ENCODE measurements at regions not wholly inside any gene's neighbourhood (a gene's known extent, or its start where the extent isn't known, plus 50 kb on each side); places are given as distances from the start of the nearest gene placed in this dataset.
A peak's percentile ranks its signal among the peaks of the same experiment; 100 is the strongest.

GRCh38 chr1:87176087-87176486 is 152.6 kb upstream of the LMO4 start:
- Histone ChIP-seq H4K20me1 (ENCODE audit: insufficient read depth, low read depth, low read length) (no peaks in the 10 kb centered on the region), H3K4me2 (ENCODE audit: low read depth, low read length, poor library complexity, severe bottlenecking) (peak overlapping the region; percentile 30), H3K9me3 (ENCODE audit: low read length) (no peaks in the 10 kb centered on the region), H3K27me3 (ENCODE audit: low read length) (no peaks in the 10 kb centered on the region), H3K4me1 (ENCODE audit: low read length) (peaks cover 35% of the 10 kb centered on the region), H3K4me3 (ENCODE audit: low read length) (no peak overlapping the region), H3K36me3 (ENCODE audit: insufficient read depth, low read length) (no peaks in the 10 kb centered on the region), H3K27ac (ENCODE audit: low read length) (no peak overlapping the region), H2AFZ (ENCODE audit: low read length) (no peak overlapping the region), H3K79me2 (ENCODE audit: low read length) (no peaks in the 10 kb centered on the region), H3K9me2 (replicated peaks; ENCODE audit: insufficient read depth, low read length) (no peaks in the 10 kb centered on the region), H3K9ac (ENCODE audit: low read length) (no peak overlapping the region)
- DNase-seq = no peak

- H3K27ac ChIP-seq (ENCODE audit: low read length) = no peak overlapping the region
- H3K27me3 ChIP-seq (ENCODE audit: low read length) = no peaks in the 10 kb centered on the region
- no peak for DNase-seq
- H2AFZ ChIP-seq (ENCODE audit: low read length) = no peak overlapping the region
- H3K4me3 ChIP-seq (ENCODE audit: low read length) = no peak overlapping the region
- H3K4me1 ChIP-seq (ENCODE audit: low read length) = peaks cover 35% of the 10 kb centered on the region
- no peaks in the 10 kb centered on the region for H3K36me3 ChIP-seq (ENCODE audit: insufficient read depth, low read length)
- no peaks in the 10 kb centered on the region for H3K79me2 ChIP-seq (ENCODE audit: low read length)
- peak overlapping the region; percentile 30 for H3K4me2 ChIP-seq (ENCODE audit: low read depth, low read length, poor library complexity, severe bottlenecking)
- H3K9me2 ChIP-seq (replicated peaks; ENCODE audit: insufficient read depth, low read length) = no peaks in the 10 kb centered on the region
- H3K9ac ChIP-seq (ENCODE audit: low read length) = no peak overlapping the region
- no peaks in the 10 kb centered on the region for H3K9me3 ChIP-seq (ENCODE audit: low read length)
- H4K20me1 ChIP-seq (ENCODE audit: insufficient read depth, low read depth, low read length) = no peaks in the 10 kb centered on the region
Measured at GRCh38 chr1:87176514-87176913, 152.2 kb upstream of the LMO4 start.

- Histone ChIP-seq H2AFZ (ENCODE audit: low read length) (no peak overlapping the region), H3K9me2 (replicated peaks; ENCODE audit: insufficient read depth, low read length) (no peaks in the 10 kb centered on the region), H3K27ac (ENCODE audit: low read length) (no peak overlapping the region), H3K36me3 (ENCODE audit: insufficient read depth, low read length) (no peaks in the 10 kb centered on the region), H3K9me3 (ENCODE audit: low read length) (no peaks in the 10 kb centered on the region), H4K20me1 (ENCODE audit: insufficient read depth, low read depth, low read length) (no peaks in the 10 kb centered on the region), H3K9ac (ENCODE audit: low read length) (no peak overlapping the region), H3K4me3 (ENCODE audit: low read length) (no peak overlapping the region), H3K27me3 (ENCODE audit: low read length) (no peaks in the 10 kb centered on the region), H3K4me1 (ENCODE audit: low read length) (peaks cover 35% of the 10 kb centered on the region), H3K4me2 (ENCODE audit: low read depth, low read length, poor library complexity, severe bottlenecking) (no peak overlapping the region), H3K79me2 (ENCODE audit: low read length) (no peaks in the 10 kb centered on the region)
- DNase-seq = no peak
Measured at GRCh38 chr1:87178441-87178840, 150.2 kb upstream of the LMO4 start.

- Histone ChIP-seq H3K27ac (ENCODE audit: low read length) (no peak overlapping the region), H3K4me3 (ENCODE audit: low read length) (no peak overlapping the region), H4K20me1 (ENCODE audit: insufficient read depth, low read depth, low read length) (no peaks in the 10 kb centered on the region), H3K4me2 (ENCODE audit: low read depth, low read length, poor library complexity, severe bottlenecking) (peak overlapping the region; percentile 50), H3K36me3 (ENCODE audit: insufficient read depth, low read length) (no peaks in the 10 kb centered on the region), H2AFZ (ENCODE audit: low read length) (no peak overlapping the region), H3K9me3 (ENCODE audit: low read length) (no peaks in the 10 kb centered on the region), H3K9me2 (replicated peaks; ENCODE audit: insufficient read depth, low read length) (no peaks in the 10 kb centered on the region), H3K79me2 (ENCODE audit: low read length) (no peaks in the 10 kb centered on the region), H3K27me3 (ENCODE audit: low read length) (no peaks in the 10 kb centered on the region), H3K4me1 (ENCODE audit: low read length) (peaks cover 35% of the 10 kb centered on the region), H3K9ac (ENCODE audit: low read length) (no peak overlapping the region)
- no peak for DNase-seq
Measured at GRCh38 chr1:87179076-87179810, 149.4 kb upstream of the LMO4 start.

GRCh38 chr1:87179851-87180519 is 148.7 kb upstream of the LMO4 start:
- Histone ChIP-seq H3K27ac (ENCODE audit: low read length) (no peak overlapping the region), H3K4me2 (ENCODE audit: low read depth, low read length, poor library complexity, severe bottlenecking) (peak overlapping the region; percentile 50), H3K4me3 (ENCODE audit: low read length) (peak overlapping the region; percentile 3; the same call in 1 of the 2 replicates), H3K9ac (ENCODE audit: low read length) (no peak overlapping the region), H3K79me2 (ENCODE audit: low read length) (no peaks in the 10 kb centered on the region), H4K20me1 (ENCODE audit: insufficient read depth, low read depth, low read length) (no peaks in the 10 kb centered on the region), H3K9me2 (replicated peaks; ENCODE audit: insufficient read depth, low read length) (no peaks in the 10 kb centered on the region), H3K27me3 (ENCODE audit: low read length) (no peaks in the 10 kb centered on the region), H3K36me3 (ENCODE audit: insufficient read depth, low read length) (no peaks in the 10 kb centered on the region), H3K4me1 (ENCODE audit: low read length) (peaks cover 35% of the 10 kb centered on the region), H3K9me3 (ENCODE audit: low read length) (no peaks in the 10 kb centered on the region), H2AFZ (ENCODE audit: low read length) (no peak overlapping the region)
- peak; percentile 54 for DNase-seq

- Histone ChIP-seq H3K9me2 (replicated peaks; ENCODE audit: insufficient read depth, low read length) (no peaks in the 10 kb centered on the region), H3K4me1 (ENCODE audit: low read length) (peaks cover 35% of the 10 kb centered on the region), H3K79me2 (ENCODE audit: low read length) (no peaks in the 10 kb centered on the region), H4K20me1 (ENCODE audit: insufficient read depth, low read depth, low read length) (no peaks in the 10 kb centered on the region), H3K9me3 (ENCODE audit: low read length) (no peaks in the 10 kb centered on the region), H3K9ac (ENCODE audit: low read length) (no peak overlapping the region), H2AFZ (ENCODE audit: low read length) (no peak overlapping the region), H3K4me2 (ENCODE audit: low read depth, low read length, poor library complexity, severe bottlenecking) (peak overlapping the region; percentile 50), H3K27me3 (ENCODE audit: low read length) (no peaks in the 10 kb centered on the region), H3K27ac (ENCODE audit: low read length) (no peak overlapping the region), H3K4me3 (ENCODE audit: low read length) (peak overlapping the region; percentile 3; the same call in 1 of the 2 replicates), H3K36me3 (ENCODE audit: insufficient read depth, low read length) (no peaks in the 10 kb centered on the region)
- no peak for DNase-seq
Measured at GRCh38 chr1:87180682-87181081, 148.0 kb upstream of the LMO4 start.

- no peak overlapping the region for H3K4me2 ChIP-seq (ENCODE audit: low read depth, low read length, poor library complexity, severe bottlenecking)
- H4K20me1 ChIP-seq (ENCODE audit: insufficient read depth, low read depth, low read length) = no peaks in the 10 kb centered on the region
- no peaks in the 10 kb centered on the region for H3K9me3 ChIP-seq (ENCODE audit: low read length)
- no peaks in the 10 kb centered on the region for H3K36me3 ChIP-seq (ENCODE audit: insufficient read depth, low read length)
- H3K27me3 ChIP-seq (ENCODE audit: low read length) = no peaks in the 10 kb centered on the region
- no peak overlapping the region for H3K27ac ChIP-seq (ENCODE audit: low read length)
- no peak overlapping the region for H3K4me3 ChIP-seq (ENCODE audit: low read length)
- no peak overlapping the region for H2AFZ ChIP-seq (ENCODE audit: low read length)
- H3K9me2 ChIP-seq (replicated peaks; ENCODE audit: insufficient read depth, low read length) = no peaks in the 10 kb centered on the region
- H3K79me2 ChIP-seq (ENCODE audit: low read length) = no peaks in the 10 kb centered on the region
- no peak for DNase-seq
- H3K9ac ChIP-seq (ENCODE audit: low read length) = no peak overlapping the region
- peaks cover 24% of the 10 kb centered on the region for H3K4me1 ChIP-seq (ENCODE audit: low read length)
Measured at GRCh38 chr1:87182611-87183010, 146.1 kb upstream of the LMO4 start.

GRCh38 chr1:87185077-87185476 is 143.6 kb upstream of the LMO4 start:
- H3K36me3 ChIP-seq (ENCODE audit: insufficient read depth, low read length) = no peaks in the 10 kb centered on the region
- no peak overlapping the region for H2AFZ ChIP-seq (ENCODE audit: low read length)
- H3K9ac ChIP-seq (ENCODE audit: low read length) = no peak overlapping the region
- no peaks in the 10 kb centered on the region for H3K9me2 ChIP-seq (replicated peaks; ENCODE audit: insufficient read depth, low read length)
- H4K20me1 ChIP-seq (ENCODE audit: insufficient read depth, low read depth, low read length) = no peaks in the 10 kb centered on the region
- no peaks in the 10 kb centered on the region for H3K79me2 ChIP-seq (ENCODE audit: low read length)
- no peaks in the 10 kb centered on the region for H3K27me3 ChIP-seq (ENCODE audit: low read length)
- H3K9me3 ChIP-seq (ENCODE audit: low read length) = no peaks in the 10 kb centered on the region
- H3K27ac ChIP-seq (ENCODE audit: low read length) = no peak overlapping the region
- H3K4me1 ChIP-seq (ENCODE audit: low read length) = peaks cover 10% of the 10 kb centered on the region
- no peak overlapping the region for H3K4me2 ChIP-seq (ENCODE audit: low read depth, low read length, poor library complexity, severe bottlenecking)
- no peak for DNase-seq
- no peak overlapping the region for H3K4me3 ChIP-seq (ENCODE audit: low read length)

All from Karpas-422 (cell line).